WERI-Rb-1 (cell line): ENCODE measurements at regions not wholly inside any gene's neighbourhood (a gene's known extent, or its start where the extent isn't known, plus 50 kb on each side); places are given as distances from the start of the nearest gene placed in this dataset.

ENCODE experiments used
- DNase-seq: peaks from one replicate; pipeline ENCODE4 v3.0.0-alpha.2; 2020
- H3K27ac ChIP-seq: fragments of 250-450 bp; sonication (Bioruptor Pico); 2 replicates; pipeline ENCODE4 v1.5.1; 2020; ENCODE audit warnings: mild to moderate bottlenecking, moderate library complexity
- H3K27me3 ChIP-seq: fragments of 250-450 bp; sonication (Bioruptor Pico); 2 replicates; pipeline ENCODE4 v1.5.1; 2021; ENCODE audit warnings: mild to moderate bottlenecking, low read depth, moderate library complexity; ENCODE audit not compliant: insufficient read depth, severe bottlenecking
- H3K36me3 ChIP-seq: fragments of 250-450 bp; sonication (Bioruptor Pico); 2 replicates; pipeline ENCODE4 v1.5.1; 2020; ENCODE audit warnings: mild to moderate bottlenecking, moderate library complexity
- H3K4me3 ChIP-seq: 2 replicates; pipeline ENCODE4 v1.5.1; 2011; ENCODE audit warnings: low read depth, mild to moderate bottlenecking, control low read depth, low read length
- H3K9me3 ChIP-seq: fragments of 250-450 bp; sonication (Bioruptor Pico); 2 replicates; pipeline ENCODE4 v1.5.1; 2021; ENCODE audit warnings: mild to moderate bottlenecking, moderate library complexity; ENCODE audit not compliant: severe bottlenecking
- CTCF ChIP-seq: IDR thresholded peaks from 2 replicates; pipeline ENCODE4 v1.5.1; 2011; ENCODE audit warnings: low read depth, mild to moderate bottlenecking, control low read depth, inconsistent platforms, low read length

- Histone ChIP-seq H3K4me3 (no peak overlapping the region), H3K9me3 (no peaks in the 10 kb centered on the region), H3K27ac (no peak overlapping the region), H3K27me3 (no peaks in the 10 kb centered on the region), H3K36me3 (no peaks in the 10 kb centered on the region)
- DNase-seq: no peak
- no peak for TF ChIP-seq CTCF
These were observed 492.7 kb downstream of the BRD1 start for GRCh38 chr22:49334976-49335375.

- Histone ChIP-seq H3K27ac (no peak overlapping the region), H3K36me3 (no peaks in the 10 kb centered on the region), H3K27me3 (no peaks in the 10 kb centered on the region), H3K4me3 (no peak overlapping the region), H3K9me3 (no peaks in the 10 kb centered on the region)
- no peak for DNase-seq
- TF ChIP-seq CTCF: no peak
These were observed 493.3 kb downstream of the BRD1 start for GRCh38 chr22:49334449-49334789.

GRCh38 chr22:49333206-49333605 lies 494.5 kb downstream of the BRD1 start:
- Histone ChIP-seq H3K4me3 (peak overlapping the region; percentile 25), H3K9me3 (no peaks in the 10 kb centered on the region), H3K27ac (no peak overlapping the region), H3K27me3 (no peaks in the 10 kb centered on the region), H3K36me3 (no peaks in the 10 kb centered on the region)
- TF ChIP-seq CTCF: no peak
- peak; percentile 30 for DNase-seq

GRCh38 chr22:49332691-49333090 lies 495.0 kb downstream of the BRD1 start:
- no peaks in the 10 kb centered on the region for H3K9me3 ChIP-seq
- DNase-seq: no peak
- TF ChIP-seq CTCF: no peak
- H3K27me3 ChIP-seq: no peaks in the 10 kb centered on the region
- no peak overlapping the region for H3K4me3 ChIP-seq
- no peaks in the 10 kb centered on the region for H3K36me3 ChIP-seq
- no peak overlapping the region for H3K27ac ChIP-seq

- Histone ChIP-seq H3K36me3 (no peaks in the 10 kb centered on the region), H3K4me3 (no peak overlapping the region), H3K27me3 (no peaks in the 10 kb centered on the region), H3K9me3 (peaks cover 3% of the 10 kb centered on the region), H3K27ac (no peak overlapping the region)
- no peak for TF ChIP-seq CTCF
- DNase-seq: no peak
These were observed 495.8 kb downstream of the BRD1 start for GRCh38 chr22:49331878-49332277.

GRCh38 chr22:49331223-49331815 lies 496.4 kb downstream of the BRD1 start:
- no peak for DNase-seq
- H3K4me3 ChIP-seq: no peak overlapping the region
- peaks cover 5% of the 10 kb centered on the region for H3K9me3 ChIP-seq
- H3K36me3 ChIP-seq: no peaks in the 10 kb centered on the region
- no peak overlapping the region for H3K27ac ChIP-seq
- no peak for TF ChIP-seq CTCF
- H3K27me3 ChIP-seq: no peaks in the 10 kb centered on the region
